HG02884 (cell line): ENCODE measurements at regions not wholly inside any gene's neighbourhood (a gene's known extent, or its start where the extent isn't known, plus 50 kb on each side); places are given as distances from the start of the nearest gene placed in this dataset.
"Not testable (repeated sequence)": the region's sequence is repeated elsewhere in the genome, so short reads cannot be mapped to it uniquely, and the experiment has no call there.

Experiments
- ATAC-seq: cut with Tn5 transposase; IDR thresholded peaks from one replicate; pipeline ENCODE4 v1.9.1; 2021; ENCODE audit warnings: mild to moderate bottlenecking, moderate library complexity; ENCODE audit not compliant: unreplicated experiment

DNA sequence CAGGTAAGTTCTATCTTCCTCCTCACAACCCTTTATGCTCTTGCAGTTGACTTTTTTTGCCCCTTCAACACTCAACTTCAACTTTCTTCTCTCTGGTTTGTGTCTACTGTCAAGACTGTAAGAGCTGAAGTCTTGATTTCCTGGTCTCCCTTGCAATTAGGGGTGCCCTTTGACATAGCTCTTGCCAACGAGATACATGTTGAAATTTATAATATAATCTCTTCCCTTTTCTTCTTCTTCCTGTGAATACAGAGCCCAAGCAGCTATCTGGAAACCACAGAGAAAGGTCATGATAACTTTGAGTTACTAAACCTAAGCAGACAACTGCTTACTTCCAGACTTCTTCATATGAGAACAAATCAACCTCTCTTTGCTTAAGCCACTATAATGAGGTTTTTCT lies 163.5 kb downstream of the MC4R start:
- no peak for ATAC-seq

DNA sequence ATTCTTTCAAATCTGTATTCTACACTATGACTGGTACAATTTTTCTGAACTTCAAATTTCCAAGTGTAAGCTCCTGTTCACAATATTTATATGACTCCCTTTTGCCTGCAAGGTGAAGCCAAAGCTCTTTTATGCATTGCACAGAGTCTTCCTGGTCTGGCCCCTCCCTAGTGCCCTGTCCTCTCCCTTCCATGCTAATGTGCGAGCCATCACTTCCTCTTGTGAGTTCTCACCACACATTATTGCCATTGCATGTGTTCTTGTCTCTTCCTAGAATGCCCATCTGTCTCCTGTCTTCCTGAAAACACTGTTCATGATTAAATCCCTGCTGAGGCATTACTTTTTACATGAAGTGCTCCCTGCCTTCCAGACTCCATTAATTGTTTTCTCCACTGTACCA lies 169.9 kb downstream of the MC4R start:
- no peak for ATAC-seq

DNA sequence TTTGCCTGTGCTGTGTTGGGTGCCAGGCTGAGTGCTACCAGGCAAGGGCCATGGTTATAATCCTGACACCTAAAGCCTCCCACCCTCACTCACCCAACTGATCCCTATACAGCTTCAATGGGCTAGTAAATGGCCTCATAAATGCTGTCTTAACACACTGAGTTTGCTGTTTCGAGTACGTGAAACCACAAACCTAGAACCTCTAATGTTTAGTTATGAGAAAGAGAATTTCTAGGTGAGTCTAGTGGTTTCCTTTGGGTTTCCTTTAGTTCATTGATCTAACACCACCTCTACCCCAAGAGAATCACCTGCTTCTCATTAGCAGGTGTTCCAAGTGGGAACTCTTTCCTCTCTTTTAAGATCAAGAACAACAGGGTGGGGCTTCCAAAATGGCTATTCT lies 172.0 kb downstream of the MC4R start:
- ATAC-seq: no peak

DNA sequence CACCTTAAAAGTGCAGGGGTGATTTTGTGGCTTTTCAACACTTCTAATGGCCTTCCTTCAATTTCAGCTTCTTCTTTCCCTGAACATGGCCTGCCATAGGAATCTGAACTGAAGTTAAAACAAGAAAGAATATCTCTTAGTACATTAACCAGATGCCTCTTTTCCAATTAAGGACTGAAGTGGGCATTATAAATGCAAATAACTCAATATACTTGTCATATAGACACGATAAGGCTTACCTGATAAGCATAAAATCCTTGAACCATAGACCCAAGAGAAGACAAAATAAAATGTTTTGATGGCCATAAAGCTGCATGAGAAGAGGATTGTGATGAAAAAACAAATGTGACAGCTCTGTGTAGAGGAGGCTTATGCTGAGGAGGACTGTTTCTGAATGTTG lies 173.1 kb downstream of the MC4R start:
- no peak for ATAC-seq

DNA sequence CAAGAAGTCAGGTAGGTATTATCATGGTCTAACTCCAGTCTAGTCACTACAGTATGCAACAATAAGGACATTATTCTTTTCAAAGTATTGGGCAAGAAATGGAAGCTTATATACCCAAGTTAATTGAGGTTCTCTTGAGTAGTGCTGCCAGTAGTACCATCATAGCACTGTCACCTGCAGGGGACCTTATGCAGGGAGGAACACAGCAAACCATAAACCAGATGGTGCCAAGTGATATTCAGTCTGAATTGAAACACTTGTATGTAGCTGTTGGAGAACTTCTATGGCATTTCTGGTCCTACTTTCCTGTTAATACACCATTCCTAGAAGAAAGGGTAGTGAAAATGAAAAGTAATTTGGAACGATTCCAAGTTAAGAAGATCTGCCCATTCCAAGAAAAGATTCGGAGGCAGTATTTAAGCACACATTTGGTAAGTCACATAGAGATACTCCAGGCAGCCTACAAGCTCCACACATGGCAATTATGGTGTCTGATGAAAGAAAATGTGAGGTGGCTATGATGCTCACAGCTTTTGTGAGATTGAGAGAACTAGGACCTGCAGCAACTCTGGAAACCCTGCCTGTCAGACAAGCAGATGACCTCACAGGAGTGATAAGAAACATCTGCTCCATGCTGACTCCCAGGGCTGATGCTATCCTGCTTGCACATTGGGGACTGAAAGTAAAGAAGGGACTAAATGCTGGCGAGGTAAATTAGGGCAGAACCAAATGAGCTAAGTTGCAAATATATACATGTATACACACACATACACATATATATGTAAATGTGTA lies 174.7 kb downstream of the MC4R start:
- no peak for ATAC-seq

DNA sequence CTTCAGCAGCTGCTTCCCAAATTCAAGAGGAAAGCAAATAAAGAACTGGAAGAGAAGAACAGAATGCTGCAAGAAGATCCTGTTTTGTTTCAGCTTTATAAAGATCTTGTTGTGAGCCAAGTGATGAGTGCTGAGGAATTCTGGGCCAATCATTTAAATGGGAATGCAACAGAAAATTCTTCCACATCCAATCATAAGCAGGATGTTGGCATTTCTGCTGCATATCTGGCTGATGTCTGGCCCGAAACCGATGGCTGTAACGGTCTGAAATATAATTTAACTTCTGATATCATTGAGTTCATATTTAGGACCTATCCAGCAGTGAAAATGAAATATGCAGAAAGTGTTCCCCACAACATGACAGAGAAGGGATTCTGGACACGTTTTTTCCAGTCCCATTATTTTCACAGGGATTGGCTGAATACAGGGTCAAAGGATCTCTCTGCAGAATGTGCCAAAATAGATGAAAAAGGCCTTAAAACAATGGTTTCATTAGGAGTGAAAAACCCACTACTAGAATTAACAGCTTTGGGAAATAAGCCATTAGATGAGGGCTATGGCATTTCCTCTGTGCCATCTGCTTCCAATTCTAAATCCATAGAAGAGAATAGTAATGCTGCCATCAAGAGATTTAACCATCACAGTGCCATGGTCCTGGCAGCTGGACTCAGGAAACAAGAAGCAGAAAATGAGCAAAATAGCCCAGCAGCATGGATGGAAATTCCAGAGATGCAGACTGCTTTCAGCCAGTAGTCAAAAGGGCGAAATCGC lies 175.6 kb downstream of the MC4R start:
- no peak for ATAC-seq

DNA sequence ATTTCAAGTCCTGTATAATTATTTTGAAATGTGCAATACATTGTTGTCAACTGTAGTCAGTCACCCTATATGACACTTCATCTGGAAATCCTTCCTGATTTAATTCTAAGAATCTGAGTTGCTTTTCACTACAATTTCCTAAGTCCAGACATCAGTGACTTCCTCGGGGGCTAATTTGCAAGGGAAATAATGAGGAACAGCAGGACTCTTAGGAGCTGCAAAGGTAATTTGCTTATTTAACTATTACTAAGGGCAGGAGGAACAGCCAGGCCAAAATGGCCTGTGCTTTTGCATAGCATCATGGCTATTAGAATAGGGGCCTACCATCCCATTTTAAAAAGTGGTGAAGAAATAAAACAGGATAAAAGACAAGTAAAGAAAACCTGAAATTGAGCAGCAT lies 178.8 kb downstream of the MC4R start:
- ATAC-seq: no peak

DNA sequence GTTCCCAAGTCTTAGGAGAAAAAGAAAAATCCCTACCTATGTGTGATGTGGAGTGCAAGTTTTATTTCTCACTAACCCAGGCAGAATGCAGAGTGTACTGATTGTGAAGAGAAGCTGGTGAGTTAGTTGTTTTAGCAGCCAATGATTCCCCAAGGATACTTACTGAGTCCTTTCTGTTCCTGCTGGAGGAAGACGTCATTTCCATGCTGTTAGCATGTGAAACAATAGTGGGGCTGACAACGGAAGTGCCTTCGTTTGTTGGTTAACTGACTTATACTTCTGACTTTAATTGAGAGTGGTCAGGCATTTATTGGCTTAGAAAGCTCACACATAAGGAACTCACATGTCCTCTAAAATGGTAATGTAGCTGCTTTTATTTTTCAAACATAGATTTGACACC lies 180.6 kb downstream of the MC4R start:
- ATAC-seq: no peak

DNA sequence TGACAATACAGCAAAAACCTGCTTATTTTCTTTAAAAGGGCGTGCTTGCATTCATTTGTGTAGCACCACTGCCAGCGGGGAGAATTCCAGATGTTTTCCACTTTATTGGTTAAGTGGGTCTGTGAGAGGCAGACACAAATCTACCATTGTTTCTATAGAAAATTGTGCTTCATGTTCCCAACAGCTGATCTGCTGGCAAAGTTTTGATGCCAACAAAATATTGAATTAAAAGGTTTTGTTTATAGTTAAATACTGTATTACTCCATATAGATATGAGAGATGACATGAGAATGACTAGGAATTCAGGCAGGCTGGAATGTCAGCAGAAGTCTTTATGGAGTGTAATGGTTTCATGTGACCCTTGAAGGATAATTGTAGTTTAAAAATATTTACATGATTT lies 182.7 kb downstream of the MC4R start:
- ATAC-seq: no peak

DNA sequence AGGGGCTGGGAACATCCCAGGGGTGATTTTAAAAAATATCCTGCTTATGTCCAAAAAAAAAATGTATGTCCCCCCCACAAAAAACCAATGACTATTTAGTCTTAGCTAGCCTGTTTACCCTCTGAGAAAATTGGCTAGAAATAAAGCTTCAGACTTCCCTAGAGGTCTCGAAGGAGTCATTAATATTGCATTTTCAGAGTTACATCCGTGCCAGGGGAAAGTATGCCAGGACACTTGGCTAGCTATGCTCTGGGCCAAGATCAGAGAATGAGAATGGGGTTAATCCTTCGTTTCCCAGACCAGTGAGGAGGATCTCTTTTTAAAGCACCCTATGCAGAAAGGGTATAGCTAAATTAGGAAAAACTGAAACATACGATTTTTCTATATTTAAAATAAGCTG lies 183.6 kb downstream of the MC4R start:
- ATAC-seq: no peak

DNA sequence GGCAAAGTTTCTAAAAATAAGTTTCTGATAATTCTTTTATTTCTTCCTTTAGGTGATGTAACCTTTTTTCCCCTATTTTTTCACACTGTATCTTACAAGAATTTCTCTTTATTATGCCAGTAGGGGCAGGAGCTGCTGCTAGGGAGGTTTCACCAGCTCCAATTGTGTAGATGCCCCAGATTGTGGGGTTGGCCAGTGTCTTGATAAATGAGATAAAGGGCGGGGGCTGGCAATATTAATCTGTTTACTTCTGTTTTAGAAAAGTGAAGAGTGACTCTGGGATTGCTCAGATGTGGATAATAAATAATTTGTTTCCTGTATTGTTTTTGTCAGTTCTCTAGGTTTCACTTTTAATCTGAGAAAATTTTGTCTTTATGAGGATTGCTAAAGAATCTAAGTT lies 190.4 kb downstream of the MC4R start:
- no peak for ATAC-seq

DNA sequence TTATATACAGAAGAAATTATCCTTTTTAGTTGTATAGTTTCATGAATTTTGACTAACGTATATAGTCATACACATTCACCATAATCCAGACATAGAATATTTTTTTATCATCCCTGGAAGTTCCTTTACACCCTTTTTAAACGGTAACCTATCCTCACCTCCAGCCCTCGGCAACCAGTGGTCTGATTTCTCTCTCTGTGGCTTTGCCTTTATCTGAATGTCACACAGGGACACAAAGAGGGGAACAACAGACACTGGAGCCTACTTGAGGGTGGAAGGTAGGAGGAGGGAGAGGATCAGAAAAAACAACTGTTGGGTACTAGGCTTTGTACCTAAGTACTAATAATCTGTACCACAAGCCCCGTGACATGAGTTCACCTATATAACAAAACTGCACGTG lies 191.9 kb downstream of the MC4R start:
- ATAC-seq: no peak

DNA sequence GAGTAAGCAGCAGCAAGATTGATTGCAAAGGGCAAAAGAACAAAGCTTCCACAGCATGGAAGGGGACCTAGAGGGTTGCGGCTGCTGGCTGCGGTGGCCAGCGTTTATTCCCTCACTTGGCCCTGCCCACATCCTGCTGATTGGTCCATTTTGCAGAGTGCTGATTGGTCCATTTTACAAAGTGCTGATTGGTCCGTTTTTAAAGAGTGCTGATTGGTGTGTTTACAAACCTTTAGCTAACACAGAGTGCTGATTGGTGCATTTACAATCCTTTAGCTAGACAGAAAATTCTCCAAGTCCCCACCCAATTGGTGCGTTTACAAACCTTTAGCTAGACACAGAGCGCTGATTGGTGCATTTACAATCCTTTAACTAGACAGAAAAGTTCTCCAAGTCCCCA lies 194.4 kb downstream of the MC4R start:
- not testable (repeated sequence) for ATAC-seq

DNA sequence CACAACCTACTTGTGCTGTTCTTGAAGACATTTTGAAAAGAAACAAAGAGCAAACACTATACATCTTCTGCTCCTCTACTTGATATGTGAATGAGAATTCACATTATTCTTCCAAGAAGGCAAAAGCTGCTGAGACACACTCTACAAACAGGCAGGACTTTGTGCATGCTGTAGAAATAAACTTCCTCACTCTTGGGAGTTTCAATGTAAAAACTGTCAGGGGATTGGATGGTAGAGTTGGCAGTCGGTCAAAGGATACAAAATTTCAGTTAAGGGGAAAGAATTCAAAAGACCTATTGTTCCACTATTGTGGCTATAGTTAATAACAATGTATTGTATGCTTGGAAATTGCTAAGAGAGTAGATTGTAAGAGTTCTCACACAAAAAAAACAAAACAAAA lies 196.3 kb downstream of the MC4R start:
- ATAC-seq: no peak

DNA sequence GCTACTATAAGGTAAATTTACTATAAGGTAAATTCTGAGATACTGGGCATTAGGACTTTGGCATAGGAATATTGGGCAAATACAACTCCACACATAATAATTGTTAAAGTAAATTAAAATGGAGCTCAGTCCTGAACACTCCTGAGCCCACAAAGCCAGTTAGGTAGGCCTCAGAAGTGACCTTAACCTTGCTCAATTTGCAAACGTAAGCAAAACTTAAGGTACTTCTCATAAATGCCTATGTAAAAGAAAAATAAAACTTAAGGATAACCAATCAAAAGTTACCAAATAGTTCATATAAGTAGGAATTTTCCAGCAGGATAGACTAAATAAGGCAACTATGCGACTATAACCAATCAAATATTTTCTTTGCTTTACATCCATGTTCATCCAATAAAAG lies 197.7 kb downstream of the MC4R start:
- ATAC-seq: no peak

DNA sequence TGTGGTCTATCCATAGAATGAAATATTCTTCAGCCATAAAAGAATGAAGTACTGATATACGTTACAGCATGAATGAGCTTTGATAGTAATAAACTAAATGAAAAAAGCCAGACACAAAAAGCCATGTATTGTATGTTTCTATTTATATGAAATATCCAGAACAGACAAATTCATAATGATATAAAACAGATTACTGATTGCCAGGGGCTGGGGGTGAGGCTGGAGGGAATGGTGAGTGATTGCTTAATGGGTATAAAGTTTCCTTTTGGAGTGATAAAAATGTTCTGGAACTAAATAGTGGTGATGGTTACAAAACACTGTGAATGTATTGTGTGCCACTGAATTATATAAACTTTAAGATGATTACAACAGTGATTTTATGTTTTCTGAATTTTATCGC lies 200.5 kb downstream of the MC4R start:
- no peak for ATAC-seq

DNA sequence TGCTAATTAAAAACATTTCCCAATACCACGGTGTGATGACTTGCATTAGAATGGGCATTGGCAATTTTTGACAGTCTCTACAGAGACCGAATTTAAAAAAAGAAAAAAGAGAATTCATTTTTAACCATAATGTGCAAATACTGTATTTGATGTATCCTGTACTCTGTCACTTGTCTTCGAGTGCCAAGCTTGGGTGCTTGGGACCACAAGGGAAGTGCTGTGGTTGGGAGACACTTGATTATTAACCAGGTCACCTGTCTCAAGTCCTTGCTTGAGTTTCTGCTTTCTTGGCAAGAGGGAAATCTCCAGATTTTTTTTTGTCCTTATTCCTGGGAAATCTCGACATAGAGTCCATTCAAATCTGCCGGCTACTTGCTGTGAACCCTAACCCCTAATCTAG lies 209.0 kb downstream of the MC4R start:
- ATAC-seq: no peak

DNA sequence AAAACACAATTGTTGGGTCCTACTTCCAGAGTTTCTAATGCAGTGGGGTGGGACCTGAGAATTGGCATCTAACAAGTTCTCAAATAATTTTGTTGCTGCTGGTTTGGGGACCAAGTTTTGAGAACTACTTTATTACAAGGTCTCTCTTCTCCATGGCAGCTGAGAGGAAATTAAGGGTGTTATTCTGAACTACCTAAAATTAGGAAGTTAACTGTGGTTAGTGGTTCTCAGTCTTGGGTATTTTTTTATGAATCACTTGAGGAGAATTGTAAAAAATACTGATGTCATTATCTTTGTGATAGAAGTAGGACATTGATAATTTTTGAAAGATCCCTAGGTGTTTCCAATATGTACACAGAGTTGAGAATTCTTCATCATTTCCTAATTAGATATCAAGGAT lies 210.2 kb downstream of the MC4R start:
- ATAC-seq: no peak

DNA sequence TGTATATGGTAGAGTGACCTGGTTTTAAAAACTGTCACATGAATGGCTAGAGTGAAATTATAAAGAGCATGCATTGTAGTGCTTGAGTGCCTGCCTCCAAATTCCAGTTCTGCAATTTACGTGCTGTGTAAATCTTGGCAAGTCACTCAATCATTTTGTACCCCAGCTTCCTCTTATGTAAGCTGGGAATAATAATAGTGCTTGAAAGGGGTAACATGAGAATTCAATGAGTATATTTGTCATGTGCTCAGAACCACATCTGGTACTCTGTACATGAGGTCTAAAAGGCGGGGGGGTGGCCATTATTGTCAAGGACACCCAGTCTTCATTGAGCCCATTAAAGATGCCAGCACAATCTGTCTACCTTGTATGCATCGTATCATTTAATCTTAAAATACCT lies 214.8 kb downstream of the MC4R start:
- ATAC-seq: no peak

DNA sequence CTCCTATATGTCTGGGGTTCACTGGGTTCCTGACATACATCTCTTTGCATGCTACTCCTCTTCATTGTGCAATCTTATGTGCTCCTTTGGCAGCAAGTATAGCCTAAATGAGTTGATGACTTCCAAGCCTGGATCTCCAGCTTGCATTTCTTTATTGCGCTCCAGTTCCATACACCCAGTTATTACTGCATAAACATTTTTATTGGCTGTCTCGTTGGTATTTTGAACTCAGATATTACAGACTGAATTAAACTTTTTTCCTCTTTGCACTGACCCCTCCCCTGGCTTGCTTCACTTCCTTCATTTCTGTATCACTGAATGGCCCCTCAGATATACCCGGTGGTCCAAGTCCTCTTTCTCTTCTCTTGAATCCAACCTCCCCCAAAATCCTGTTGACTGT lies 219.2 kb downstream of the MC4R start:
- ATAC-seq: no peak

DNA sequence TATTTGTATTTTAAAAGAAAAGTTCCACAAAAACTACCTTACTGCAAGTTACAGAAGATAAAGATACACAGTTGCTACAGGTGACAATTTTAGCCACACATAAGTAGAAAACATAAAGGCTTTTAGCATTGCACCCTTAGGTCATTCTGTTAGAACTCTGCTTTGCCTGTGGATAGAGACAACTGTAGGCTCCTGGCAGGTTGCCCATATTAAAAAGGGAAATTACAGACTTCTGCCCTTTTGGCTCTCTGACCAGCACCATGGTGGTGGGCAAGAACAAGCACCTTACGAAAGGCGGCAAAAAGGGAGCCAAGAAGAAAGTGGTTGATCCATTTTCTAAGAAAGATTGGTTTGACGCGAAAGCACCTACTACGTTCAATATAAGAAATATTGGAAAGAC lies 223.3 kb downstream of the MC4R start:
- ATAC-seq: no peak

DNA sequence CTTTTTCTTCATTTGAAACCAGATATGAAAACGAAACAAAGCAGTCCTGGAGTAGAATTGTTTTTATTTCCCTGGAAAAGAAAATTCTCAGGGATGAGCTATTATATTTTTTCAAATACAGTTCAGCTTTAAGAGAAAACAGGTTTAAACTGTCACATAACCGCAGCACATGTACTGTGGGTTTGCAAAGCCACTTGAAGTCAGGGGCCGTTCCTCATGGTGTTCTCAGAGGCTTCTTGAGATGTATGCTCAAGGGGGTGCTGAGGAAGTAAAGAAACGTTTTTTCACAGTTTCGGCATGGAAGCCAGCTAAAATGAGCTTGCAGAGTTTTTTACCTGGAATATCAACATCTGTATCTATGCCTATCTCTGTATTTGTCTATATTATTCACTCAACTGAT lies 225.3 kb downstream of the MC4R start:
- ATAC-seq: no peak
